ENCODE measurements at regions not wholly inside any gene's neighbourhood (a gene's known extent, or its start where the extent isn't known, plus 50 kb on each side); places are given as distances from the start of the nearest gene placed in this dataset.

- no peak overlapping the region for H3K27ac ChIP-seq
- ChIA-PET POLR2A (ENCODE audit: low non-redundant PET) (no interaction called here), CTCF (no interaction called here)
- TF ChIP-seq, protein P1, sequence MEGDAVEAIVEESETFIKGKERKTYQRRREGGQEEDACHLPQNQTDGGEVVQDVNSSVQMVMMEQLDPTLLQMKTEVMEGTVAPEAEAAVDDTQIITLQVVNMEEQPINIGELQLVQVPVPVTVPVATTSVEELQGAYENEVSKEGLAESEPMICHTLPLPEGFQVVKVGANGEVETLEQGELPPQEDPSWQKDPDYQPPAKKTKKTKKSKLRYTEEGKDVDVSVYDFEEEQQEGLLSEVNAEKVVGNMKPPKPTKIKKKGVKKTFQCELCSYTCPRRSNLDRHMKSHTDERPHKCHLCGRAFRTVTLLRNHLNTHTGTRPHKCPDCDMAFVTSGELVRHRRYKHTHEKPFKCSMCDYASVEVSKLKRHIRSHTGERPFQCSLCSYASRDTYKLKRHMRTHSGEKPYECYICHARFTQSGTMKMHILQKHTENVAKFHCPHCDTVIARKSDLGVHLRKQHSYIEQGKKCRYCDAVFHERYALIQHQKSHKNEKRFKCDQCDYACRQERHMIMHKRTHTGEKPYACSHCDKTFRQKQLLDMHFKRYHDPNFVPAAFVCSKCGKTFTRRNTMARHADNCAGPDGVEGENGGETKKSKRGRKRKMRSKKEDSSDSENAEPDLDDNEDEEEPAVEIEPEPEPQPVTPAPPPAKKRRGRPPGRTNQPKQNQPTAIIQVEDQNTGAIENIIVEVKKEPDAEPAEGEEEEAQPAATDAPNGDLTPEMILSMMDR (conservative IDR thresholded peaks at IDR 0.05; ENCODE audit: low read depth), result no peak
- DNase-seq (ENCODE audit: low spot score), result no peak
Observed at GRCh38 chr12:41935911-41936310, 208.8 kb downstream of the GXYLT1 start.

GRCh38 chr12:41932470-41932991, 212.1 kb downstream of the GXYLT1 start:
- no peak overlapping the region for H3K27ac ChIP-seq
- DNase-seq (ENCODE audit: low spot score), result peak; percentile 2
- POLR2A ChIA-PET (ENCODE audit: low non-redundant PET), result no interaction called here
- CTCF ChIA-PET, result no interaction called here
- TF ChIP-seq, protein P1 (conservative IDR thresholded peaks at IDR 0.05; ENCODE audit: low read depth), result no peak

DNA sequence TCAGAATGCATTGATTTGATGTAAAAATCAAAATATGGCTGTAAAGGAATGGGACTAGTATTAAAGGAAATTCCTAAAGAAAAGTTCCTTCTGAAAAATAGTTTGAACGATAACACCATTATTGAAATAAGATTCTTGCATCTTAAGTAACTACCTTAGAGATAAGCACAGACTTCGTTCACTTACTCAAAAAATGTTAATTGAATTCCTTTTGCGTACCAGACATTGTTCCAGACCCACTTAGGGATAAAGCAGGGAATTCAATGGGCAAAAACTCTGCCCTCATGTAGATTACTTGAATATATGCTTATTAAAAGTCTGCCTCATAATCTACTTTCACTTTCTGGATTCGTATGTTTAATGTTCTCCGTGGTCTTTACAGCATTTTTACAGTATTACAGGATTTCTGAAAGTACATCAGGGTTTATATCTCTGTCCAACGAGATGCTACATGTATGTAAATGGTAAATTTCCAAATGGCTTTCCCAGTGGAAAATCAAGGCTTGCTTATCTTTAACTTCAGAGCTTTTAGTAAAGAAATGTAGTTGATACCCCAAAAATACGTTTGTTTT, 213.7 kb downstream of the GXYLT1 start:
- ChIA-PET CTCF (no interaction called here), POLR2A (ENCODE audit: low non-redundant PET) (no interaction called here)
- TF ChIP-seq, protein P1 (conservative IDR thresholded peaks at IDR 0.05; ENCODE audit: low read depth), result no peak

DNA sequence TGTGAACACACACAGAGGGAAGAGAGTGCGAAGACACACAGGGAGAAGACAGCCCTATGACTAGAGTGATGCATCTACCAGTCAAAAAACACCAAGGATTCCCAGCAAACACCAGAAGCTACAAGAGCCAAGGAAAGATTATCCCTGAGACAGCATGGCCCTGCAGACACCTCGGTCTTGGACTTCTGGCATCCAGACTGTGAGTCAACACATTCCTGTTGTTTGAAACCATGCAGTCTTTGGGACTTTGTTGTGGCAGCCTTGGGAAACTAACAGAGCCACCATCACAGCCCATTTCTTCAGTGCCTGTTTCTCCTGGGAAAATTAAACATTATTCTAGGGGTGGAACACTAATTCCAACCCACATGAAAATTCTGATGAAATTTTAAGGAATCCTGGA, 220.6 kb downstream of the GXYLT1 start:
- no peak overlapping the region for H3K27ac ChIP-seq
- ChIA-PET CTCF (no interaction called here), POLR2A (ENCODE audit: low non-redundant PET) (no interaction called here)
- TF ChIP-seq, protein P1 (conservative IDR thresholded peaks at IDR 0.05; ENCODE audit: low read depth), result no peak
- no peak for DNase-seq (ENCODE audit: low spot score)

More for the DNA sequence above, 213.7 kb downstream of the GXYLT1 start:
- H3K27ac ChIP-seq, result no peak overlapping the region
- DNase-seq (ENCODE audit: low spot score), result no peak

GRCh38 chr12:41923351-41923750, 221.3 kb downstream of the GXYLT1 start:
- ChIA-PET POLR2A (ENCODE audit: low non-redundant PET) (no interaction called here), CTCF (no interaction called here)
- DNase-seq (ENCODE audit: low spot score), result no peak
- no peak overlapping the region for H3K27ac ChIP-seq
- TF ChIP-seq, protein P1 (conservative IDR thresholded peaks at IDR 0.05; ENCODE audit: low read depth), result no peak

DNA sequence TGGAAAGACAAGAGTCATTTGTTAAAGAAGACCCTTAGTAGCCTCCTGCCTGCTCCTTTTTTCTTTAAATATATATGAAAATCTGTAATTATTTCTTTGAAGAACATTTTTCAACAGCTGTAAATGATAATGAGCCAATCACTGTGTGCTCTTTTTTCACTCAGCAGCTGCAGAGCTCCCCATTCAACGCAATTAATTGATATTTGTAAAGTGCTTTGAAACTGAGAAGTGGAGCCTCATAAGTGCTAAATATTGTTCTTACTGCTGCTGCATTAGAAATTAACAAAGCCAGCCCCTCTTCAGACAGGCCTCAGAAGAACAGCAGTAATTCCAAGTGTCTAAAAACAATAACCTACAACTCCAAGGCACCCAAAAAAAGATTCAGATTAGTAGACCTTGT, 224.3 kb downstream of the GXYLT1 start:
- ChIA-PET CTCF (no interaction called here), POLR2A (ENCODE audit: low non-redundant PET) (no interaction called here)
- H3K27ac ChIP-seq, result no peak overlapping the region
- TF ChIP-seq, protein P1 (conservative IDR thresholded peaks at IDR 0.05; ENCODE audit: low read depth), result no peak
- DNase-seq (ENCODE audit: low spot score), result no peak
